Psoas muscle (tissue), 7 donors: ENCODE measurements at regions not wholly inside any gene's neighbourhood (a gene's known extent, or its start where the extent isn't known, plus 50 kb on each side); places are given as distances from the start of the nearest gene placed in this dataset.

Experiments
- ATAC-seq, 4 donors: fragments of 200-7000 bp; cut with Tn5 transposase; one replicate each; pipeline ENCODE4 v1.9.1; 2020; ENCODE audit warnings: moderate library complexity in 3 of 4, mild to moderate bottlenecking in 2 of 4
- DNase-seq, 2 donors: peaks; one replicate each; pipeline ENCODE4 v3.0.0-alpha.2; 2020
- H3K27ac ChIP-seq: fragments of 200-600 bp; one replicate; pipeline ENCODE4 v1.8.0; 2022
- H3K27me3 ChIP-seq, 3 donors: fragments of 200-600 bp in 1 of 3; one replicate each; pipeline versions ENCODE4 v1.6.1 to v1.8.0; 2013 to 2022; ENCODE audit warnings: low read length in 2 of 3, mild to moderate bottlenecking in 2 of 3, moderate library complexity in 1 of 3; ENCODE audit not compliant: insufficient read depth in 3 of 3
- H3K36me3 ChIP-seq, 2 donors: fragments of 200-600 bp in 1 of 2; one replicate each; pipeline versions ENCODE4 v1.6.1 to v1.8.0; 2013 to 2022; ENCODE audit warnings: low read depth in 1 of 2, mild to moderate bottlenecking in 1 of 2, moderate library complexity in 1 of 2; ENCODE audit not compliant: insufficient read depth in 1 of 2
- H3K4me1 ChIP-seq: fragments of 200-600 bp; one replicate; pipeline ENCODE4 v1.8.0; 2022
- H3K4me3 ChIP-seq: fragments of 200-600 bp; one replicate; pipeline ENCODE4 v1.8.0; 2022; ENCODE audit warnings: mild to moderate bottlenecking
- H3K9me3 ChIP-seq: fragments of 200-600 bp; one replicate; pipeline ENCODE4 v1.8.0; 2022
- CTCF ChIP-seq: fragments of 200-600 bp; IDR thresholded peaks from one replicate; pipeline ENCODE4 v1.8.0; 2022; ENCODE audit warnings: antibody characterized with exemption
- WGBS, 3 donors: extraction: QIAGEN DNeasy Blood & Tissue Kit; methylation state at CpG; one replicate each; pipeline versions ENCODE4 v1.1.6 to v1.1.7; 2013; 5-methylcytosine and 5-hydroxymethylcytosine counted together
- intact Hi-C, 2 donors: fragments of 100-400 bp; cut with DNase I; formaldehyde crosslinking; loops; one replicate each; pipeline versions ENCODE4 v1.11.0 to v1.14.2; 2022
- donor health status: healthy with polysubstance abuse.
- donor health status: DM: no; HTN: no; CAD: no; lungs with moderate emphysema.
- donor health status: Bipolar disorder and iron deficiency.
- donor health status: healthy.
- donor health status: DM: yes; HTN: yes; CAD: no.
- donor health status: DM: no; HTN: no; CAD: no.
- donor health status: DM: yes; HTN: yes; CAD: no.

- WGBS, 3 donors: 84 to 91% (median 89%) methylated on average over 7 of the region's 7 CpGs
- intact Hi-C loops: loop anchor here in 1 of 2 donors (2.0 to 10.0 kb wide), 2 partner anchors 151 to 363 kb away; no protein-coding TSS in a partner anchor
- H3K27ac ChIP-seq: no peak overlapping the region
- H3K4me3 ChIP-seq: no peak overlapping the region
- peaks cover 0 to 3% (median 2%) of the 10 kb centered on the region in 3 donors for H3K27me3 ChIP-seq
- TF ChIP-seq CTCF: no peak
- DNase-seq (no peak), ATAC-seq (no peak)
- no peaks in the 10 kb centered on the region for H3K36me3 ChIP-seq
- H3K4me1 ChIP-seq: no peaks in the 10 kb centered on the region
- H3K9me3 ChIP-seq: no peaks in the 10 kb centered on the region
Measured at GRCh38 chr1:209203533-209203895, 380.0 kb upstream of the CAMK1G start.

- H3K27me3 ChIP-seq: peaks cover 0 to 18% (median 4%) of the 10 kb centered on the region in 3 donors
- intact Hi-C loops: loop anchor here in 1 of 2 donors (10.0 kb wide), 1 partner anchor 150 kb away; no protein-coding TSS in a partner anchor
- H3K27ac ChIP-seq: no peak overlapping the region
- 84 to 86% (median 86%) methylated on average over 4 of the region's 4 CpGs for WGBS, 3 donors
- H3K9me3 ChIP-seq: no peaks in the 10 kb centered on the region
- no peak for TF ChIP-seq CTCF
- no peak for DNase-seq
- ATAC-seq: no peak
- no peaks in the 10 kb centered on the region for H3K36me3 ChIP-seq
- H3K4me1 ChIP-seq: no peaks in the 10 kb centered on the region
- no peak overlapping the region for H3K4me3 ChIP-seq
Measured at GRCh38 chr1:209205039-209205438, 378.5 kb upstream of the CAMK1G start.

- DNase-seq (no peak), ATAC-seq (peak; percentile 12 to 48 (median 20))
- H3K36me3 ChIP-seq: no peaks in the 10 kb centered on the region
- peaks cover 0 to 22% (median 4%) of the 10 kb centered on the region in 3 donors for H3K27me3 ChIP-seq
- no peak overlapping the region for H3K27ac ChIP-seq
- no peak for TF ChIP-seq CTCF
- H3K4me3 ChIP-seq: peak overlapping the region; percentile 38
- H3K4me1 ChIP-seq: no peaks in the 10 kb centered on the region
- intact Hi-C loops: loop anchor here in 1 of 2 donors (2.0 to 10.0 kb wide), 2 partner anchors 148 to 554 kb away; no protein-coding TSS in a partner anchor
- H3K9me3 ChIP-seq: no peaks in the 10 kb centered on the region
- WGBS, 3 donors: 21 to 29% (median 25%) methylated on average over 11 of the region's 11 CpGs
Measured at GRCh38 chr1:209207126-209207700, 376.3 kb upstream of the CAMK1G start.

- peak overlapping the region; percentile 38 for H3K4me3 ChIP-seq
Measured at GRCh38 chr1:209207701-209208286, 375.7 kb upstream of the CAMK1G start.

More at GRCh38 chr1:209207701-209208286, 375.7 kb upstream of the CAMK1G start:
- Histone ChIP-seq H3K27me3 (peaks cover 0 to 26% (median 4%) of the 10 kb centered on the region in 3 donors), H3K9me3 (no peaks in the 10 kb centered on the region), H3K27ac (no peak overlapping the region), H3K36me3 (no peaks in the 10 kb centered on the region), H3K4me1 (no peaks in the 10 kb centered on the region)
- TF ChIP-seq CTCF: peak; percentile 50
- ATAC-seq (peak; percentile 57 to 86 (median 75)), DNase-seq (peak; percentile 61 to 69)
- intact Hi-C loops: loop anchor here in 1 of 2 donors (2.0 to 10.0 kb wide), 2 partner anchors 147 to 555 kb away; no protein-coding TSS in a partner anchor
- 1 to 2% (median 2%) methylated on average over 31 of the region's 31 CpGs for WGBS, 3 donors
